Left renal cortex interstitium (tissue), 4 donors: ENCODE measurements at regions not wholly inside any gene's neighbourhood (a gene's known extent, or its start where the extent isn't known, plus 50 kb on each side); places are given as distances from the start of the nearest gene placed in this dataset.
"Not testable (repeated sequence)": the region's sequence is repeated elsewhere in the genome, so short reads cannot be mapped to it uniquely, and the experiment has no call there.

ENCODE experiments used
- DNase-seq, 4 donors: peaks; one replicate each; pipeline ENCODE4 v3.0.0-alpha.2; 2013; ENCODE audit warnings: low read depth in 4 of 4, low spot score in 2 of 4, missing footprints in 1 of 4

GRCh38 chr5:112026879-112027278 lies 269.9 kb upstream of the NREP start:
- DNase-seq: not testable (repeated sequence)

DNA sequence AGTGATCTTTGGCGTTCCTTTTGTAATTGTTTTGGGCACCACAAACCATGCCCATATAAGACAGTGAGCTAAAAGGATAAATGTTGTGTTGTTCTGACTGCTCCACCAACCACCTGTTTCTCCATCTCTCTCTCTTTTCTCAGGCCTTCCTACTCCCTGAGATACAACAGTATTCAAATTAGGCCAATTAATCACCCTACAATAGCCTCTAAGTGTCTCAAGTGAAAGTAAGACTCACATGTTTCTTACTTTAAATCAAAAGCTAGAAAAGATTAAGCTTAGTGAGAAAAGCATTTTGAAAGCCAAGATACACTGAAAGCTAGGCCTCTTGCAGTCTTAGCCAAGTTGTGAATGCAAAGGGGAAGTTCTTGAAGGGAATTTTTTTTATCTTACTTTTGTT lies 268.8 kb upstream of the NREP start:
- no peak for DNase-seq

GRCh38 chr5:112024769-112025168 lies 267.8 kb upstream of the NREP start:
- no peak for DNase-seq

- DNase-seq: no peak
Measured at GRCh38 chr5:112024221-112024620, 267.2 kb upstream of the NREP start.

DNA sequence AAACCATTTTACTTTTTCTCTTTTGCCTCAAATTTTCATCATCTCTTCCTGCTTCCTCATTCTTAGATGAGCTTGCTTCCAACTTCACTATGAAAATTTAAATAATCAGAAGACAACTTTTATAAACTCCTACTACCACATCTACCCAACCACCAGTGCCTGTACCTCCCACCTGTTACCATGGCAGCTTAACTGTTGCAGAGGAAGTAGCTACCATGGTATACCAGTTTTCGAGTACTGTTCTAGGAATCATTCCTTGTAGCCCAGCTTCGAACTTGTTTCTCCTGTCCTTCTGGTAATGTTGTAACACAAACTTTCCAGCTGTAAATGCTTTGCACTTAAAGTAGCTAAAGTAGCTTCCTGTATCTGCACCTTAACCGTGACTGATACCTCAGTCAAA lies 266.8 kb upstream of the NREP start:
- no peak for DNase-seq

- DNase-seq: no peak
Measured at GRCh38 chr5:112018846-112019245, 261.9 kb upstream of the NREP start.

DNA sequence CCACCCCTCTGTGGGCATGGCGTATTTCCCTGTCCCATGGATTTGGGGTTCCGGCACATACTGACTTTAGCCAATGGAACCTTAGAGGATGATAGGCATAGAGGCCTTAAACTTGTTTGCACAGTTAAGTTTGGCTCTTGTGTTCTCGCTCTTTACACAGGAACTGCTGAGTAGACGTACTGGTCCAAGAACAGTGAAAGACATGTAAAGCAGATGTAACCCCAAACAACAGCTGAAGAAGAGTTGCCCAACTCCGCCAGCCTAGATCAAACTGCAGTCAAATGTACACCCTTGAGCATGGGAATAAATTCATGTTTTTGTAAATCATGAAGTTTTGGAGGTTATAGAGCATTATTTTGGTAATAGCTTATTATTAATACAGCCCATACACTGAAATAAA lies 260.0 kb upstream of the NREP start:
- DNase-seq: no peak

GRCh38 chr5:112014783-112015395 lies 257.9 kb upstream of the NREP start:
- DNase-seq: no peak

DNA sequence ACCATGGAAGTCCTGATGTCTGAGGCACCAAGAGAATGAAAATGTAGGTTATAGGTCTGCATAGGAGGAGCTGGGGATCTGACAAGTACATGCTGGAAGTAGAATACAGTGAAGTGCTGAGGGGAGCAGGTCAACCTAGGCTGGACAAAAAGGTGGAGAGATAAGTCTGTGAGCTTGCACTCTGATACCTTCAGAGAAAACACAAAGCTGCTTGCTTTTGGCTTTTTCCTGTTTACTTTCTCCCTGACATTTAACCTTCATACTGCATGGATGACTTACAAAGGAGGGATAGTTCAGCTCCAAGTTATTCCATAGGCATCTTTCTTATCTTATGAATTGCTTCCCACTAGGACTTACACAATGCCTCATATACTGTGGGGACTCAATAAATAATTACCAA lies 256.7 kb upstream of the NREP start:
- DNase-seq: no peak

- no peak for DNase-seq
Measured at GRCh38 chr5:112012104-112012503, 255.1 kb upstream of the NREP start.

GRCh38 chr5:112010475-112010874 lies 253.5 kb upstream of the NREP start:
- DNase-seq: no peak

GRCh38 chr5:112006721-112007120 lies 249.7 kb upstream of the NREP start:
- no peak for DNase-seq

DNA sequence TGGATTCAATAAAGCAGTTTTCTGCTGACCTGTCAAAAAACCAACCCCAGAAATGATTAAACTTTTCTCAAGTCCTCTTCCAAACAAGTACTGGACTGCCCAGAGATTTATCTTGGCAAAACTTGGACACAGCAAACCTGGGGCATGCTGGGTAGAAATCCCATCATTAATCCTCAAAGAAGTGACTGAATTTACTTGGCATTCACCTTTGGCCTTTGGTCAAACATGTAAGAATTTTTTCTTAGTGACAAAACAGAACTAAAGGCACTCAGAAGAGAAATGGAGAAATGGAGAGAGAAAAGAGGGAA lies 248.6 kb upstream of the NREP start:
- no peak for DNase-seq

- DNase-seq: no peak
Measured at GRCh38 chr5:112004867-112005622, 248.1 kb upstream of the NREP start.

GRCh38 chr5:112002376-112002775 lies 245.4 kb upstream of the NREP start:
- DNase-seq: no peak

- DNase-seq: no peak
Measured at GRCh38 chr5:111999286-111999685, 242.3 kb upstream of the NREP start.

DNA sequence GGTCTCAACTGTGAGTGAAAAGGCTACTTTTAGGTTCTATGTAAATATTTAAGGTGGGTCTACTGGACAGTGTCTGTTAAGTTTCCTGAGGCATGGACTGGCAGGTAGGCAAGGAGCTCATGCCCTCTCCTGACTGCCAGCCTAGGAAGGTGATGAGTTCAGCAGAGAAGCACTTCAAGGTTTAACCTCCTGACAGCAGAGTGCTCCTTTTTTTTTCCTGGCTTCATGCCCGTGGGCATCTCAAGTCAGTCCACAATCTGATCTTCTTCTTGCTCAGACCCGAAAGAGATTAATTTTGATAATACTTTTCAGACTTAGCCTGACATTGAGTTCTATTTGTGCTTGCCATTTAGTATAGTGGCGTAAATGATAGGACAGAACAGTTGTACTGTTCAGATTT lies 241.9 kb upstream of the NREP start:
- DNase-seq: no peak

GRCh38 chr5:111997711-111998110 lies 240.7 kb upstream of the NREP start:
- no peak for DNase-seq

- DNase-seq: no peak
Measured at GRCh38 chr5:111997308-111997707, 240.3 kb upstream of the NREP start.

DNA sequence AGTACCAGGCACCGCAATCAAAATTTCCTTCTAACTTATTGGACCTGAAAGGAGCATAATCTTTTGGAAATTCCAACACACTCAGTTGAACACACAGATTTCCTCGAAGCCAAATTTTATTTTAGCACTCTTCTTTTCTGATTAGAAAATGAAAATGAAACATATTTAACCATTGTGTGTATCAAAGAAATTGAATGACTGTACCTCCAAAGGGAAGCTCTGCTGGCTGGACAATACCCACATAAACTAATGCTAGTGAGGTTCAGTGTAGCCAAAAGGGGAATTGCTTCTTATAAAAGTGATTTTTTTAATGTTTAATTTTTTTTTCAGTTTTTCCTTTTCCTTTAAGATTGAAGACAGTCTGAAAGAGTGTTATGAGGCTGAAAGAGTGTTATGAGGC lies 239.6 kb upstream of the NREP start:
- no peak for DNase-seq

DNA sequence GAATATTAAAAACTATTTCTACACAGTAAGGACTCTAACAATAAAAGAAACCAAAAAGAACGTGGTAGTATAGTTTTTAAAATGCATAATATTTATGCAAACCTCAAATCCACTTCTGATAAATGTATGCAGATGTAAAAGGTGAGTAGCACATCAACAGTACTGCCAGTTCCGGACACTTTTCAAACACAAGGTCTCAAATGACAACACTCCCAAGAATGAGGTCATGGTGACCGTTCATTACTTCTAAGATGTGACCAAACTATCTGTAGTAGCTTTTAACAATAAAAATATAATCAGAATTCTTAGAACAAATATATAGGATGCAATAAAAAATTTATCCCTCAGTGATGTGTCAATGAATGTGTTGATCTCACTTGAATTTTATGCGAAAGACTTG lies 238.7 kb upstream of the NREP start:
- DNase-seq: no peak

GRCh38 chr5:111993242-111993641 lies 236.2 kb upstream of the NREP start:
- no peak for DNase-seq

GRCh38 chr5:111984044-111984443 lies 227.1 kb upstream of the NREP start:
- no peak for DNase-seq
